DOHH2 (cell line): ENCODE measurements at regions not wholly inside any gene's neighbourhood (a gene's known extent, or its start where the extent isn't known, plus 50 kb on each side); places are given as distances from the start of the nearest gene placed in this dataset.

Source experiments
- H3F3A ChIP-seq: fragments of 200-600 bp; sonication (generic), shearing (Covaris generic); 2 replicates; pipeline ENCODE4 v1.6.0; 2016; ENCODE audit warnings: antibody characterized with exemption, mild to moderate bottlenecking; ENCODE audit not compliant: control insufficient read depth, insufficient read depth
- H3K27ac ChIP-seq: fragments of 200-600 bp; sonication (generic); 2 replicates; pipeline ENCODE4 v1.5.1; 2014; ENCODE audit warnings: low read depth, mild to moderate bottlenecking, low read length, moderate library complexity
- H3K27me3 ChIP-seq: fragments of 200-600 bp; sonication (generic); 2 replicates; pipeline ENCODE4 v1.6.1; 2014; ENCODE audit warnings: mild to moderate bottlenecking, low read length, mixed read lengths; ENCODE audit not compliant: control insufficient read depth
- H3K36me3 ChIP-seq: fragments of 200-600 bp; sonication (generic); 2 replicates; pipeline ENCODE4 v1.6.1; 2014; ENCODE audit warnings: mild to moderate bottlenecking, low read length, moderate library complexity, mixed read lengths; ENCODE audit not compliant: control insufficient read depth
- H3K4me1 ChIP-seq: fragments of 200-600 bp; sonication (generic); 2 replicates; pipeline ENCODE4 v1.6.1; 2014; ENCODE audit warnings: mild to moderate bottlenecking, low read length, mixed read lengths; ENCODE audit not compliant: control insufficient read depth
- H3K4me2 ChIP-seq: fragments of 200-600 bp; sonication (generic); 2 replicates; pipeline ENCODE4 v1.6.0; 2014; ENCODE audit warnings: mild to moderate bottlenecking, low read length, moderate library complexity
- H3K4me3 ChIP-seq: fragments of 200-600 bp; sonication (generic); 2 replicates; pipeline ENCODE4 v1.5.1; 2014; ENCODE audit warnings: mild to moderate bottlenecking, low read length, mixed read lengths
- H3K79me2 ChIP-seq: fragments of 200-600 bp; sonication (generic); 2 replicates; pipeline ENCODE4 v1.6.1; 2014; ENCODE audit warnings: mild to moderate bottlenecking, low read length, mixed read lengths; ENCODE audit not compliant: control insufficient read depth
- H3K9me2 ChIP-seq: fragments of 200-600 bp; sonication (generic); replicated peaks from 2 replicates; pipeline ENCODE4 v1.6.1; 2014; ENCODE audit warnings: mild to moderate bottlenecking, low read length, mixed read lengths; ENCODE audit not compliant: control insufficient read depth
- H3K9me3 ChIP-seq: fragments of 200-600 bp; sonication (generic); 2 replicates; pipeline ENCODE4 v1.6.1; 2014; ENCODE audit warnings: antibody characterized with exemption, low read length, mixed read lengths; ENCODE audit not compliant: control insufficient read depth, insufficient read depth
- H4K20me1 ChIP-seq: fragments of 200-600 bp; sonication (generic); 2 replicates; pipeline ENCODE4 v1.6.0; 2014; ENCODE audit warnings: low read depth, mild to moderate bottlenecking, antibody characterized with exemption, low read length, moderate library complexity; ENCODE audit not compliant: control insufficient read depth, insufficient read depth
- EZH2phosphoT487 ChIP-seq: fragments of 200-600 bp; sonication (generic); IDR thresholded peaks from 2 replicates; pipeline ENCODE4 v1.6.1; 2017; ENCODE audit warnings: borderline replicate concordance, mild to moderate bottlenecking, antibody characterized with exemption, low read length, moderate library complexity, mixed read lengths
- TF ChIP-seq, protein P1 (sequence below): fragments of 200-600 bp; sonication (generic); IDR thresholded peaks from one replicate; pipeline ENCODE4 v1.5.1; 2014; ENCODE audit warnings: antibody characterized with exemption, mild to moderate bottlenecking, low read depth, low read length; ENCODE audit not compliant: poor library complexity, severe bottlenecking

DNA sequence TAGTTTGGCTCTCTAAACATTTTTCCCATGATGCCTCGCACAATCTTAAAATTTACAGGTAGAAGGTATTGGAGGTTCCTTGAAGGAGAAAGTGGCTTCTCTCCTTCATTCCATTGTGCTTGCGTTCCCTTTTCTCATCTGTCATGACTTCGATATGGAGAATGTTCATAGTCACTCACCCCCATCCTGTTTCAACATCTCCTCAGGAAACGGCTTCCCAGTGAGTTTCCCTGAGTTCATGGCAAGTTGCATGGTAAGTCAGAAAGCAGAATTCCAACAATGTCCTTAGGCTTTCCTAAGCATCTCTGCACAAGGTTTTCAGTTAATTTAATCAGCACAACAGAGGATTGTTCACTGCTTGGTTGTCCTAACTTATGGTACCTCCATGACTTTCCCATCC is 581.8 kb upstream of the SLITRK5 start:
- Histone ChIP-seq H3K9me2 (no peaks in the 10 kb centered on the region), H3K27ac (no peak overlapping the region), H3K4me1 (no peaks in the 10 kb centered on the region), H3K36me3 (no peaks in the 10 kb centered on the region), H4K20me1 (no peaks in the 10 kb centered on the region), H3K79me2 (no peaks in the 10 kb centered on the region), H3K27me3 (no peaks in the 10 kb centered on the region), H3F3A (no peaks in the 10 kb centered on the region), H3K4me3 (no peak overlapping the region), H3K9me3 (no peaks in the 10 kb centered on the region), H3K4me2 (no peak overlapping the region)
- TF ChIP-seq EZH2phosphoT487 = no peak
- TF ChIP-seq, protein P1, sequence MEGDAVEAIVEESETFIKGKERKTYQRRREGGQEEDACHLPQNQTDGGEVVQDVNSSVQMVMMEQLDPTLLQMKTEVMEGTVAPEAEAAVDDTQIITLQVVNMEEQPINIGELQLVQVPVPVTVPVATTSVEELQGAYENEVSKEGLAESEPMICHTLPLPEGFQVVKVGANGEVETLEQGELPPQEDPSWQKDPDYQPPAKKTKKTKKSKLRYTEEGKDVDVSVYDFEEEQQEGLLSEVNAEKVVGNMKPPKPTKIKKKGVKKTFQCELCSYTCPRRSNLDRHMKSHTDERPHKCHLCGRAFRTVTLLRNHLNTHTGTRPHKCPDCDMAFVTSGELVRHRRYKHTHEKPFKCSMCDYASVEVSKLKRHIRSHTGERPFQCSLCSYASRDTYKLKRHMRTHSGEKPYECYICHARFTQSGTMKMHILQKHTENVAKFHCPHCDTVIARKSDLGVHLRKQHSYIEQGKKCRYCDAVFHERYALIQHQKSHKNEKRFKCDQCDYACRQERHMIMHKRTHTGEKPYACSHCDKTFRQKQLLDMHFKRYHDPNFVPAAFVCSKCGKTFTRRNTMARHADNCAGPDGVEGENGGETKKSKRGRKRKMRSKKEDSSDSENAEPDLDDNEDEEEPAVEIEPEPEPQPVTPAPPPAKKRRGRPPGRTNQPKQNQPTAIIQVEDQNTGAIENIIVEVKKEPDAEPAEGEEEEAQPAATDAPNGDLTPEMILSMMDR = no peak

DNA sequence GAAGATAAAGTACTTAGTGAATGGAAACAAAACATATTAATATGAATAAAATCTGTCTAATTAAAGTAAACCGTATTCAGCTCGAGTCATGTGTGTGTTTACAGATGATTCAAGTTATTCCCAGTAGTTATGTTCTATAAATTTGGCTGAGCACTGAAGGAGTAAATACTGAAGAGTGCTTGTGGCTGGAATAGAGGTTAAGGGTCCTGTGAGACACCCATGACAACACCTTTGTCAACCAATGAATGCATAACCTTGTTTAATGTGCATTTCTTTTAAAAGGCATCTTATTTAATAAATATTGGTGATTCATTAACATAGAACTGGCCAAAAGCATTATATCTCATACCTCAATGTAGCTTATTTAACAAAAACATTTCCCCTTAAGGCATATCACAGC is 577.8 kb upstream of the SLITRK5 start:
- Histone ChIP-seq H3K27me3 (no peaks in the 10 kb centered on the region), H3K9me3 (no peaks in the 10 kb centered on the region), H3F3A (no peaks in the 10 kb centered on the region), H3K36me3 (no peaks in the 10 kb centered on the region), H3K27ac (no peak overlapping the region), H3K4me1 (no peaks in the 10 kb centered on the region), H3K4me2 (no peak overlapping the region), H3K79me2 (no peaks in the 10 kb centered on the region), H3K4me3 (no peak overlapping the region), H3K9me2 (no peaks in the 10 kb centered on the region), H4K20me1 (no peaks in the 10 kb centered on the region)
- no peak for TF ChIP-seq EZH2phosphoT487
- TF ChIP-seq, protein P1 = no peak

DNA sequence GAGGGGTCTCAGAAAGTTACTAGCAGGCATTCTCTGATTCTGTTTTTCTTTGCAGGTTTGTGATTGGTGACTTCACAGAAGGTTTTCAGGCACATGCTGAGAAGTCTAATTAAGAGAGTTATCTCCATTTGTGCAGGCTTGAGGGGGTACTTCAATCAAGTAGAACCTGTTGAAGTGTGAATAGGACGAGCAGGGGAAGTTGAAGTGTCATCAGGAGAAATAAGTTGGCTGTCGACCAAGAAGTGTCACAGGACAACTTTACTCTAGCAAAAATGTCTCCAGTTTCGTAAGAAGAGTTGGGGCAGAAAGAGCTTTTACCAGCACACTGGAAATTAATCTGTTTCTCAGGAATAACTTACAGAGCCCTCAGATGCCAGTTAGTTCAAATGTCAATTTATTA is 576.5 kb upstream of the SLITRK5 start:
- H3K27me3 ChIP-seq = no peaks in the 10 kb centered on the region
- H3K4me1 ChIP-seq = no peaks in the 10 kb centered on the region
- H3K27ac ChIP-seq = no peak overlapping the region
- no peaks in the 10 kb centered on the region for H3K36me3 ChIP-seq
- H3F3A ChIP-seq = no peaks in the 10 kb centered on the region
- H3K4me3 ChIP-seq = no peak overlapping the region
- no peaks in the 10 kb centered on the region for H3K79me2 ChIP-seq
- no peaks in the 10 kb centered on the region for H4K20me1 ChIP-seq
- H3K9me3 ChIP-seq = no peaks in the 10 kb centered on the region
- no peaks in the 10 kb centered on the region for H3K9me2 ChIP-seq
- TF ChIP-seq EZH2phosphoT487 = no peak
- TF ChIP-seq, protein P1 = no peak
- H3K4me2 ChIP-seq = no peak overlapping the region

DNA sequence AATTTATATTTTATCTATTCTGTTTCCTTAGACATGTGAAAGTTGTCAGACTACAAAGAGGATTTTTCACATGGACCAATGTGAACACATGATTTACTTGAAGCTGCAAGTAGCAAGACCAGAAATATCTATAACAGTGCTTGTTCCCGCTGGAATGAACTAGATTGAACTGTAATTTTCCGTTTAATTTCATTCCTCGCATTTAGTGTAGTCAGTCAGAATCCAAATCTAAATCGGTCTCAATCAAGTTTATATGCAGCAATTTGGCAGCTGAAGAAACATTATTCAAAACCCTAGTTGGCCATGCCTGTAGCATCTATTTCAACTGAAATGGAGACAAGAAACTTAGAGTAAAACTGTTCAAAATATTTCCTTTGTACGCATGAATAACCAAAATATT is 570.7 kb upstream of the SLITRK5 start:
- Histone ChIP-seq H3K4me1 (no peaks in the 10 kb centered on the region), H3F3A (no peaks in the 10 kb centered on the region), H3K27ac (no peak overlapping the region), H3K9me3 (no peaks in the 10 kb centered on the region), H3K36me3 (no peaks in the 10 kb centered on the region), H3K27me3 (no peaks in the 10 kb centered on the region), H4K20me1 (no peaks in the 10 kb centered on the region), H3K4me3 (no peak overlapping the region), H3K9me2 (no peaks in the 10 kb centered on the region), H3K4me2 (no peak overlapping the region), H3K79me2 (no peaks in the 10 kb centered on the region)
- TF ChIP-seq, protein P1 = no peak
- no peak for TF ChIP-seq EZH2phosphoT487
